ENCODE measurements at regions not wholly inside any gene's neighbourhood (a gene's known extent, or its start where the extent isn't known, plus 50 kb on each side); places are given as distances from the start of the nearest gene placed in this dataset.

GRCh38 chr2:51107841-51108240, 75.9 kb upstream of the NRXN1 start:
- no peaks in the 10 kb centered on the region for H3K36me3 ChIP-seq
- no peaks in the 10 kb centered on the region for H3K4me1 ChIP-seq
- H3K27ac ChIP-seq, result no peak overlapping the region
- no peaks in the 10 kb centered on the region for H3K27me3 ChIP-seq
- no peak for ATAC-seq
- intact Hi-C loops (cut with DNase I), result no loop called here
- DNase-seq, result no peak
- no peak for TF ChIP-seq CTCF (IDR thresholded peaks at IDR 0.05)
- no peak overlapping the region for H3K4me3 ChIP-seq
- H3K9me3 ChIP-seq, result no peaks in the 10 kb centered on the region

GRCh38 chr2:51105811-51106210, 73.9 kb upstream of the NRXN1 start:
- no peak for ATAC-seq
- H3K4me3 ChIP-seq, result no peak overlapping the region
- H3K27ac ChIP-seq, result no peak overlapping the region
- H3K4me1 ChIP-seq, result no peaks in the 10 kb centered on the region
- H3K9me3 ChIP-seq, result no peaks in the 10 kb centered on the region
- no peak for TF ChIP-seq CTCF (IDR thresholded peaks at IDR 0.05)
- no peaks in the 10 kb centered on the region for H3K27me3 ChIP-seq
- H3K36me3 ChIP-seq, result no peaks in the 10 kb centered on the region
- intact Hi-C loops (cut with DNase I), result no loop called here
- DNase-seq, result no peak

- H3K36me3 ChIP-seq, result no peaks in the 10 kb centered on the region
- H3K27ac ChIP-seq, result no peak overlapping the region
- ATAC-seq, result peak; percentile 83
- H3K4me3 ChIP-seq, result no peak overlapping the region
- no peaks in the 10 kb centered on the region for H3K9me3 ChIP-seq
- intact Hi-C loops (cut with DNase I), result no loop called here
- no peak for TF ChIP-seq CTCF (IDR thresholded peaks at IDR 0.05)
- H3K27me3 ChIP-seq, result no peaks in the 10 kb centered on the region
- H3K4me1 ChIP-seq, result no peaks in the 10 kb centered on the region
- DNase-seq, result peak in 3 of 4 donors; percentile 13 to 43 (median 32)
These were observed 71.3 kb upstream of the NRXN1 start for GRCh38 chr2:51103205-51103604.

GRCh38 chr2:51093016-51093415, 61.1 kb upstream of the NRXN1 start:
- Histone ChIP-seq H3K9me3 (no peaks in the 10 kb centered on the region), H3K4me3 (no peak overlapping the region), H3K4me1 (no peaks in the 10 kb centered on the region), H3K27ac (no peak overlapping the region), H3K27me3 (no peaks in the 10 kb centered on the region), H3K36me3 (no peaks in the 10 kb centered on the region)
- no peak for DNase-seq
- ATAC-seq, result no peak
- TF ChIP-seq CTCF (IDR thresholded peaks at IDR 0.05), result no peak
- intact Hi-C loops (cut with DNase I), result no loop called here

GRCh38 chr2:51085420-51086068, 53.6 kb upstream of the NRXN1 start:
- intact Hi-C loops (cut with DNase I), result no loop called here
- H3K27ac ChIP-seq, result no peak overlapping the region
- no peak for ATAC-seq
- no peak overlapping the region for H3K4me3 ChIP-seq
- no peak for TF ChIP-seq CTCF (IDR thresholded peaks at IDR 0.05)
- H3K36me3 ChIP-seq, result no peaks in the 10 kb centered on the region
- H3K9me3 ChIP-seq, result no peaks in the 10 kb centered on the region
- no peaks in the 10 kb centered on the region for H3K4me1 ChIP-seq
- no peaks in the 10 kb centered on the region for H3K27me3 ChIP-seq
- DNase-seq, result no peak
